Suprapubic skin (tissue), 3 donors: ENCODE measurements at regions not wholly inside any gene's neighbourhood (a gene's known extent, or its start where the extent isn't known, plus 50 kb on each side); places are given as distances from the start of the nearest gene placed in this dataset.

Experiments used
- POLR2A ChIP-seq, 2 donors: fragments of 450-650 bp; IDR thresholded peaks; one replicate each; pipeline ENCODE4 v1.6.1; 2017; ENCODE audit warnings: antibody characterized with exemption in 2 of 2, mild to moderate bottlenecking in 2 of 2, moderate library complexity in 2 of 2
- TF ChIP-seq, protein P1 (sequence below), 2 donors: fragments of 200-600 bp in 1 of 2; fragments of 450-650 bp in 1 of 2; sonication (generic) in 1 of 2; IDR thresholded peaks; one replicate each; pipeline ENCODE4 v1.5.1; 2016 to 2019; ENCODE audit warnings: antibody characterized with exemption in 2 of 2, mild to moderate bottlenecking in 1 of 2, moderate library complexity in 1 of 2

DNA sequence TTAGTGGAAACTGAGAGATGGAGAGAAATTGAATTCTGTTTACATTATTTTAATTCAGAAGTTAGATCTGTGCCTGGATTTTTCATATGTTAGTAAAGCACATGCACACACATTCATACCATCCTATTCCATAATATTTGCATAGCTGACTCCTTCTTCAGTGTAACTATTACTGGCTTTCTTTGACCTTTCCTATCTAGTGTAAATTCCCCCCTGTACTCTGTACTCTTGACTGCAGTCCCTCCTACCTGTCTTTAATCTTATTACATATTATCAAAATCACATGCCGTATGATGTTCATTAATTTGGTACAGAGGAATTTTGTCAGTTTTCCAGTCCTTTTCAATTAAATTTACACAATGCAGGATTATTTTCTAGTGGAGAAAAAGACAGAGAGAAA lies 417.0 kb upstream of the SOX5 start:
- TF ChIP-seq, protein P1, sequence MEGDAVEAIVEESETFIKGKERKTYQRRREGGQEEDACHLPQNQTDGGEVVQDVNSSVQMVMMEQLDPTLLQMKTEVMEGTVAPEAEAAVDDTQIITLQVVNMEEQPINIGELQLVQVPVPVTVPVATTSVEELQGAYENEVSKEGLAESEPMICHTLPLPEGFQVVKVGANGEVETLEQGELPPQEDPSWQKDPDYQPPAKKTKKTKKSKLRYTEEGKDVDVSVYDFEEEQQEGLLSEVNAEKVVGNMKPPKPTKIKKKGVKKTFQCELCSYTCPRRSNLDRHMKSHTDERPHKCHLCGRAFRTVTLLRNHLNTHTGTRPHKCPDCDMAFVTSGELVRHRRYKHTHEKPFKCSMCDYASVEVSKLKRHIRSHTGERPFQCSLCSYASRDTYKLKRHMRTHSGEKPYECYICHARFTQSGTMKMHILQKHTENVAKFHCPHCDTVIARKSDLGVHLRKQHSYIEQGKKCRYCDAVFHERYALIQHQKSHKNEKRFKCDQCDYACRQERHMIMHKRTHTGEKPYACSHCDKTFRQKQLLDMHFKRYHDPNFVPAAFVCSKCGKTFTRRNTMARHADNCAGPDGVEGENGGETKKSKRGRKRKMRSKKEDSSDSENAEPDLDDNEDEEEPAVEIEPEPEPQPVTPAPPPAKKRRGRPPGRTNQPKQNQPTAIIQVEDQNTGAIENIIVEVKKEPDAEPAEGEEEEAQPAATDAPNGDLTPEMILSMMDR (IDR thresholded peaks at IDR 0.05), result no peak
- TF ChIP-seq POLR2A (IDR thresholded peaks at IDR 0.05), result no peak
